ENCODE measurements at regions not wholly inside any gene's neighbourhood (a gene's known extent, or its start where the extent isn't known, plus 50 kb on each side); places are given as distances from the start of the nearest gene placed in this dataset.

GRCh38 chr12:105706321-105706972 is 376.0 kb downstream of the C12orf75 start:
- peak overlapping the region; percentile 12 to 39 for H3K27ac ChIP-seq
- TF ChIP-seq CTCF (IDR thresholded peaks at IDR 0.05) (no peak), POLR2A (IDR thresholded peaks at IDR 0.05) (no peak)
- no peaks in the 10 kb centered on the region for H3K9me3 ChIP-seq
- H3K27me3 ChIP-seq, result no peaks in the 10 kb centered on the region
- no peaks in the 10 kb centered on the region for H3K36me3 ChIP-seq
- DNase-seq, result no peak
- H3K4me3 ChIP-seq, result no peak overlapping the region
- intact Hi-C loops (cut with DNase I; ENCODE audit: low total_unique reads), result loop anchor here (5.0 kb wide), 1 partner anchor 431 kb away; the partner anchor contains the start of gene NUAK1
- H3K4me1 ChIP-seq, result no peaks in the 10 kb centered on the region

GRCh38 chr12:105706973-105707334 is 376.5 kb downstream of the C12orf75 start:
- Histone ChIP-seq H3K4me1 (no peaks in the 10 kb centered on the region), H3K36me3 (no peaks in the 10 kb centered on the region), H3K27me3 (no peaks in the 10 kb centered on the region), H3K9me3 (no peaks in the 10 kb centered on the region), H3K27ac (no peak overlapping the region), H3K4me3 (no peak overlapping the region)
- TF ChIP-seq POLR2A (IDR thresholded peaks at IDR 0.05), result no peak
- TF ChIP-seq CTCF (IDR thresholded peaks at IDR 0.05), result no peak
- intact Hi-C loops (cut with DNase I; ENCODE audit: low total_unique reads), result loop anchor here (5.0 kb wide), 1 partner anchor 430 kb away; the partner anchor contains the start of gene NUAK1
- DNase-seq, result no peak

GRCh38 chr12:105713606-105714305 is 383.3 kb downstream of the C12orf75 start:
- H3K9me3 ChIP-seq, result no peaks in the 10 kb centered on the region
- intact Hi-C loops (cut with DNase I; ENCODE audit: low total_unique reads), result no loop called here
- H3K4me3 ChIP-seq, result no peak overlapping the region
- H3K27ac ChIP-seq, result no peak overlapping the region
- TF ChIP-seq POLR2A (IDR thresholded peaks at IDR 0.05), result no peak
- no peak for TF ChIP-seq CTCF (IDR thresholded peaks at IDR 0.05)
- no peak for DNase-seq
- no peaks in the 10 kb centered on the region for H3K4me1 ChIP-seq
- H3K27me3 ChIP-seq, result no peaks in the 10 kb centered on the region
- no peaks in the 10 kb centered on the region for H3K36me3 ChIP-seq

GRCh38 chr12:105716621-105717020 is 386.1 kb downstream of the C12orf75 start:
- Histone ChIP-seq H3K4me1 (no peaks in the 10 kb centered on the region), H3K36me3 (no peaks in the 10 kb centered on the region), H3K9me3 (no peaks in the 10 kb centered on the region), H3K27me3 (no peaks in the 10 kb centered on the region), H3K4me3 (no peak overlapping the region), H3K27ac (no peak overlapping the region)
- intact Hi-C loops (cut with DNase I; ENCODE audit: low total_unique reads), result no loop called here
- DNase-seq, result no peak
- no peak for TF ChIP-seq POLR2A (IDR thresholded peaks at IDR 0.05)
- TF ChIP-seq CTCF (IDR thresholded peaks at IDR 0.05), result no peak

- no peak for DNase-seq
Observed at GRCh38 chr12:105721051-105721825, 390.7 kb downstream of the C12orf75 start.

More at GRCh38 chr12:105721051-105721825, 390.7 kb downstream of the C12orf75 start:
- no peak overlapping the region for H3K4me3 ChIP-seq
- no peaks in the 10 kb centered on the region for H3K9me3 ChIP-seq
- no peak for TF ChIP-seq CTCF (IDR thresholded peaks at IDR 0.05)
- no peak for TF ChIP-seq POLR2A (IDR thresholded peaks at IDR 0.05)
- no peaks in the 10 kb centered on the region for H3K36me3 ChIP-seq
- no peak overlapping the region for H3K27ac ChIP-seq
- H3K27me3 ChIP-seq, result no peaks in the 10 kb centered on the region
- intact Hi-C loops (cut with DNase I; ENCODE audit: low total_unique reads), result no loop called here
- no peaks in the 10 kb centered on the region for H3K4me1 ChIP-seq

Measured in uterus (tissue), 3 donors.